Spinal cord (tissue), 9 donors: ENCODE measurements at regions not wholly inside any gene's neighbourhood (a gene's known extent, or its start where the extent isn't known, plus 50 kb on each side); places are given as distances from the start of the nearest gene placed in this dataset.

Source experiments
- DNase-seq, 6 donors: peaks; one replicate each; pipeline versions ENCODE4 v3.0.0 to v3.0.0-alpha.2; 2013 to 2015; ENCODE audit warnings: low spot score in 6 of 6, low read depth in 4 of 6
- H3K27ac ChIP-seq: one replicate; pipeline ENCODE4 v1.5.1; 2013; ENCODE audit warnings: low read depth, low read length, control low read depth
- H3K27me3 ChIP-seq: one replicate; pipeline ENCODE4 v1.6.1; 2013; ENCODE audit warnings: low read length; ENCODE audit not compliant: control insufficient read depth, insufficient read depth
- H3K36me3 ChIP-seq: one replicate; pipeline ENCODE4 v1.6.1; 2013; ENCODE audit warnings: low read length; ENCODE audit not compliant: control insufficient read depth, insufficient read depth
- H3K4me1 ChIP-seq: one replicate; pipeline ENCODE4 v1.6.1; 2013; ENCODE audit warnings: low read length; ENCODE audit not compliant: control insufficient read depth, insufficient read depth
- H3K4me3 ChIP-seq: one replicate; pipeline ENCODE4 v1.5.1; 2013; ENCODE audit warnings: low read depth, low read length, control low read depth
- H3K9me3 ChIP-seq: one replicate; pipeline ENCODE4 v1.6.1; 2013; ENCODE audit warnings: low read length; ENCODE audit not compliant: control insufficient read depth, insufficient read depth
- WGBS: methylation state at CpG from one replicate; pipeline ENCODE4 v1.1.5; 2013; ENCODE audit warnings: missing lambda C conversion rate; ENCODE audit not compliant: insufficient coverage; 5-methylcytosine and 5-hydroxymethylcytosine counted together
- donor health status: healthy.

GRCh38 chr16:72244853-72245252, 72.9 kb upstream of the PMFBP1 start:
- no peak for DNase-seq
- Histone ChIP-seq H3K4me1 (no peaks in the 10 kb centered on the region), H3K9me3 (no peaks in the 10 kb centered on the region), H3K27ac (no peak overlapping the region), H3K27me3 (no peaks in the 10 kb centered on the region), H3K4me3 (no peak overlapping the region), H3K36me3 (no peaks in the 10 kb centered on the region)
- WGBS, result 92% methylated on average over 4 of the region's 5 CpGs

- Histone ChIP-seq H3K4me3 (no peak overlapping the region), H3K27me3 (no peaks in the 10 kb centered on the region), H3K27ac (no peak overlapping the region), H3K4me1 (no peaks in the 10 kb centered on the region), H3K36me3 (no peaks in the 10 kb centered on the region), H3K9me3 (no peaks in the 10 kb centered on the region)
- WGBS, result 62% methylated on average over 3 of the region's 5 CpGs
- peak in 1 of 6 donors; percentile 50 for DNase-seq
Measured at GRCh38 chr16:72243621-72244020, 71.7 kb upstream of the PMFBP1 start.

GRCh38 chr16:72242757-72243156, 70.8 kb upstream of the PMFBP1 start:
- H3K36me3 ChIP-seq, result no peaks in the 10 kb centered on the region
- no peak overlapping the region for H3K4me3 ChIP-seq
- H3K9me3 ChIP-seq, result no peaks in the 10 kb centered on the region
- no peaks in the 10 kb centered on the region for H3K4me1 ChIP-seq
- no peak overlapping the region for H3K27ac ChIP-seq
- no peaks in the 10 kb centered on the region for H3K27me3 ChIP-seq
- DNase-seq, result peak in 1 of 6 donors; percentile 87
- WGBS, result 50% methylated on average over 3 of the region's 4 CpGs

GRCh38 chr16:72241930-72242329, 70.0 kb upstream of the PMFBP1 start:
- WGBS, result 0% methylated on average over 1 of the region's 7 CpGs
- Histone ChIP-seq H3K4me3 (no peak overlapping the region), H3K4me1 (no peaks in the 10 kb centered on the region), H3K9me3 (no peaks in the 10 kb centered on the region), H3K36me3 (no peaks in the 10 kb centered on the region), H3K27me3 (no peaks in the 10 kb centered on the region), H3K27ac (no peak overlapping the region)
- peak in 4 of 6 donors; percentile 59 to 96 (median 76) for DNase-seq

- Histone ChIP-seq H3K27me3 (no peaks in the 10 kb centered on the region), H3K4me1 (no peaks in the 10 kb centered on the region), H3K9me3 (no peaks in the 10 kb centered on the region), H3K36me3 (no peaks in the 10 kb centered on the region), H3K27ac (no peak overlapping the region), H3K4me3 (no peak overlapping the region)
- WGBS, result 0% methylated on average over 1 of the region's 1 CpG
- DNase-seq, result peak in 1 of 6 donors; percentile 61
Measured at GRCh38 chr16:72241008-72241407, 69.1 kb upstream of the PMFBP1 start.

- no CpG with 5 or more reads among the region's 2 CpGs for WGBS
- Histone ChIP-seq H3K27ac (no peak overlapping the region), H3K4me3 (no peak overlapping the region), H3K9me3 (no peaks in the 10 kb centered on the region), H3K4me1 (no peaks in the 10 kb centered on the region), H3K27me3 (no peaks in the 10 kb centered on the region), H3K36me3 (no peaks in the 10 kb centered on the region)
- DNase-seq, result peak in 2 of 6 donors; percentile 52 to 67
Measured at GRCh38 chr16:72240466-72240865, 68.5 kb upstream of the PMFBP1 start.

- Histone ChIP-seq H3K4me1 (no peaks in the 10 kb centered on the region), H3K36me3 (no peaks in the 10 kb centered on the region), H3K27ac (no peak overlapping the region), H3K27me3 (no peaks in the 10 kb centered on the region), H3K4me3 (no peak overlapping the region), H3K9me3 (no peaks in the 10 kb centered on the region)
- WGBS, result no CpG with 5 or more reads among the region's 2 CpGs
- no peak for DNase-seq
Measured at GRCh38 chr16:72236866-72237265, 64.9 kb upstream of the PMFBP1 start.

GRCh38 chr16:72234387-72234786, 62.4 kb upstream of the PMFBP1 start:
- H3K27me3 ChIP-seq, result no peaks in the 10 kb centered on the region
- H3K4me3 ChIP-seq, result no peak overlapping the region
- no peaks in the 10 kb centered on the region for H3K36me3 ChIP-seq
- WGBS, result no CpG with 5 or more reads among the region's 5 CpGs
- DNase-seq, result no peak
- H3K9me3 ChIP-seq, result no peaks in the 10 kb centered on the region
- no peaks in the 10 kb centered on the region for H3K4me1 ChIP-seq
- H3K27ac ChIP-seq, result no peak overlapping the region

GRCh38 chr16:72228014-72228413, 56.1 kb upstream of the PMFBP1 start:
- Histone ChIP-seq H3K27ac (no peak overlapping the region), H3K36me3 (no peaks in the 10 kb centered on the region), H3K4me3 (no peak overlapping the region), H3K4me1 (no peaks in the 10 kb centered on the region), H3K9me3 (no peaks in the 10 kb centered on the region), H3K27me3 (no peaks in the 10 kb centered on the region)
- no CpG with 5 or more reads among the region's 8 CpGs for WGBS
- DNase-seq, result no peak

- peak in 1 of 6 donors; percentile 18 for DNase-seq
- 60% methylated on average over 1 of the region's 3 CpGs for WGBS
- Histone ChIP-seq H3K4me3 (no peak overlapping the region), H3K9me3 (no peaks in the 10 kb centered on the region), H3K27me3 (no peaks in the 10 kb centered on the region), H3K36me3 (no peaks in the 10 kb centered on the region), H3K27ac (no peak overlapping the region), H3K4me1 (no peaks in the 10 kb centered on the region)
Measured at GRCh38 chr16:72226136-72226535, 54.2 kb upstream of the PMFBP1 start.
